ENCODE measurements at regions not wholly inside any gene's neighbourhood (a gene's known extent, or its start where the extent isn't known, plus 50 kb on each side); places are given as distances from the start of the nearest gene placed in this dataset.

- intact Hi-C loops (cut with DNase I; ENCODE audit: low total_unique reads) = no loop called here
- Histone ChIP-seq H3K4me1 (no peaks in the 10 kb centered on the region), H3K4me3 (no peak overlapping the region), H3K27me3 (no peaks in the 10 kb centered on the region), H3K27ac (no peak overlapping the region), H3K9me3 (no peaks in the 10 kb centered on the region), H3K36me3 (ENCODE audit: low read depth, missing control alignments) (no peaks in the 10 kb centered on the region)
- 93 to 95% methylated on average over 6 of the region's 6 CpGs for WGBS, 2 donors
- TF ChIP-seq POLR2A (IDR thresholded peaks at IDR 0.05) (no peak), CTCF (IDR thresholded peaks at IDR 0.05) (no peak)
- no peak for DNase-seq
Measured at GRCh38 chr1:81634294-81634693, 166.4 kb upstream of the ADGRL2 start.

GRCh38 chr1:81619156-81619555 is 181.6 kb upstream of the ADGRL2 start:
- Histone ChIP-seq H3K27me3 (no peaks in the 10 kb centered on the region), H3K4me1 (no peaks in the 10 kb centered on the region), H3K36me3 (ENCODE audit: low read depth, missing control alignments) (no peaks in the 10 kb centered on the region), H3K9me3 (no peaks in the 10 kb centered on the region), H3K4me3 (no peak overlapping the region), H3K27ac (no peak overlapping the region)
- intact Hi-C loops (cut with DNase I; ENCODE audit: low total_unique reads) = no loop called here
- TF ChIP-seq CTCF (IDR thresholded peaks at IDR 0.05) (no peak), POLR2A (IDR thresholded peaks at IDR 0.05) (no peak)
- 47 to 67% methylated on average over 3 of the region's 3 CpGs for WGBS, 2 donors
- DNase-seq = no peak

- Histone ChIP-seq H3K27me3 (no peaks in the 10 kb centered on the region), H3K9me3 (no peaks in the 10 kb centered on the region), H3K4me1 (no peaks in the 10 kb centered on the region), H3K36me3 (ENCODE audit: low read depth, missing control alignments) (no peaks in the 10 kb centered on the region), H3K27ac (no peak overlapping the region), H3K4me3 (no peak overlapping the region)
- DNase-seq = no peak
- TF ChIP-seq POLR2A (IDR thresholded peaks at IDR 0.05) (no peak), CTCF (IDR thresholded peaks at IDR 0.05) (no peak)
- intact Hi-C loops (cut with DNase I; ENCODE audit: low total_unique reads) = no loop called here
Measured at GRCh38 chr1:81618376-81618775, 182.4 kb upstream of the ADGRL2 start.

- Histone ChIP-seq H3K27ac (no peak overlapping the region), H3K36me3 (ENCODE audit: low read depth, missing control alignments) (no peaks in the 10 kb centered on the region), H3K4me1 (no peaks in the 10 kb centered on the region), H3K4me3 (no peak overlapping the region), H3K27me3 (no peaks in the 10 kb centered on the region), H3K9me3 (no peaks in the 10 kb centered on the region)
- intact Hi-C loops (cut with DNase I; ENCODE audit: low total_unique reads) = no loop called here
- WGBS, 2 donors = 82 to 83% methylated on average over 9 of the region's 9 CpGs
- DNase-seq = no peak
- TF ChIP-seq POLR2A (IDR thresholded peaks at IDR 0.05) = no peak
- no peak for TF ChIP-seq CTCF (IDR thresholded peaks at IDR 0.05)
Measured at GRCh38 chr1:81617308-81617967, 183.3 kb upstream of the ADGRL2 start.

- no peak overlapping the region for H3K27ac ChIP-seq
- no peaks in the 10 kb centered on the region for H3K27me3 ChIP-seq
- 85 to 95% methylated on average over 3 of the region's 3 CpGs for WGBS, 2 donors
- no peak for TF ChIP-seq CTCF (IDR thresholded peaks at IDR 0.05)
- no peak for TF ChIP-seq POLR2A (IDR thresholded peaks at IDR 0.05)
- H3K4me3 ChIP-seq = no peak overlapping the region
- H3K9me3 ChIP-seq = no peaks in the 10 kb centered on the region
- no peaks in the 10 kb centered on the region for H3K4me1 ChIP-seq
- no peak for DNase-seq
- intact Hi-C loops (cut with DNase I; ENCODE audit: low total_unique reads) = no loop called here
- no peaks in the 10 kb centered on the region for H3K36me3 ChIP-seq (ENCODE audit: low read depth, missing control alignments)
Measured at GRCh38 chr1:81613803-81614202, 186.9 kb upstream of the ADGRL2 start.
